Tibial nerve (tissue), 4 donors: ENCODE measurements at regions not wholly inside any gene's neighbourhood (a gene's known extent, or its start where the extent isn't known, plus 50 kb on each side); places are given as distances from the start of the nearest gene placed in this dataset.
"Not testable (repeated sequence)": the region's sequence is repeated elsewhere in the genome, so short reads cannot be mapped to it uniquely, and the experiment has no call there.

Experiments used
- CTCF ChIP-seq, 5 experiments: fragments of 200-600 bp in 3 of 5; fragments of 450-650 bp in 2 of 5; sonication (generic) in 3 of 5; IDR thresholded peaks; one replicate each; pipeline ENCODE4 v1.5.1; 2016 to 2019; ENCODE audit warnings: antibody characterized with exemption in 5 of 5, mild to moderate bottlenecking in 3 of 5, moderate library complexity in 2 of 5
- EP300 ChIP-seq, 2 donors: sonication (generic); formaldehyde crosslinking; IDR thresholded peaks; one replicate each; pipeline ENCODE4 v1.6.1; 2017; ENCODE audit warnings: antibody characterized with exemption in 2 of 2, mild to moderate bottlenecking in 1 of 2

- TF ChIP-seq CTCF, EP300 (IDR thresholded peaks at IDR 0.05): not testable (repeated sequence)
Observed at GRCh38 chr9:67771807-67772206, 86.9 kb upstream of the ANKRD20A1 start.
